ENCODE measurements at regions not wholly inside any gene's neighbourhood (a gene's known extent, or its start where the extent isn't known, plus 50 kb on each side); places are given as distances from the start of the nearest gene placed in this dataset.

GRCh38 chr16:51343411-51343810 lies 192.3 kb upstream of the SALL1 start:
- no peak for DNase-seq

GRCh38 chr16:51341204-51341603 lies 190.1 kb upstream of the SALL1 start:
- no peak for DNase-seq

GRCh38 chr16:51337662-51338061 lies 186.6 kb upstream of the SALL1 start:
- DNase-seq, result no peak

GRCh38 chr16:51328733-51329132 lies 177.7 kb upstream of the SALL1 start:
- no peak for DNase-seq

GRCh38 chr16:51327001-51327400 lies 175.9 kb upstream of the SALL1 start:
- no peak for DNase-seq

- DNase-seq, result peak; percentile 4
Observed at GRCh38 chr16:51326131-51326856, 175.2 kb upstream of the SALL1 start.

GRCh38 chr16:51321251-51321650 lies 170.2 kb upstream of the SALL1 start:
- DNase-seq, result no peak

- no peak for DNase-seq
Observed at GRCh38 chr16:51317575-51317974, 166.5 kb upstream of the SALL1 start.

GRCh38 chr16:51313198-51313597 lies 162.1 kb upstream of the SALL1 start:
- no peak for DNase-seq

- DNase-seq, result no peak
Observed at GRCh38 chr16:51312363-51313150, 161.5 kb upstream of the SALL1 start.

- no peak for DNase-seq
Observed at GRCh38 chr16:51310159-51310558, 159.1 kb upstream of the SALL1 start.

- no peak for DNase-seq
Observed at GRCh38 chr16:51306886-51307595, 156.0 kb upstream of the SALL1 start.

GRCh38 chr16:51306116-51306515 lies 155.0 kb upstream of the SALL1 start:
- no peak for DNase-seq

- DNase-seq, result no peak
Observed at GRCh38 chr16:51305337-51305736, 154.3 kb upstream of the SALL1 start.

GRCh38 chr16:51302042-51302441 lies 151.0 kb upstream of the SALL1 start:
- no peak for DNase-seq

GRCh38 chr16:51298800-51299199 lies 147.7 kb upstream of the SALL1 start:
- no peak for DNase-seq

GRCh38 chr16:51290442-51291285 lies 139.6 kb upstream of the SALL1 start:
- DNase-seq, result no peak

GRCh38 chr16:51289336-51289735 lies 138.3 kb upstream of the SALL1 start:
- DNase-seq, result no peak

- no peak for DNase-seq
Observed at GRCh38 chr16:51287121-51287755, 136.2 kb upstream of the SALL1 start.

- DNase-seq, result no peak
Observed at GRCh38 chr16:51286272-51286671, 135.2 kb upstream of the SALL1 start.

- DNase-seq, result peak; percentile 36
Observed at GRCh38 chr16:51276336-51276735, 125.3 kb upstream of the SALL1 start.

- DNase-seq, result no peak
Observed at GRCh38 chr16:51272420-51272819, 121.3 kb upstream of the SALL1 start.

Measured in DMS53 (cell line).